ENCODE measurements at regions not wholly inside any gene's neighbourhood (a gene's known extent, or its start where the extent isn't known, plus 50 kb on each side); places are given as distances from the start of the nearest gene placed in this dataset.

- no peak for DNase-seq (ENCODE audit: low read depth)
- no peak for TF ChIP-seq CTCF (IDR thresholded peaks at IDR 0.05; ENCODE audit: control insufficient read depth, insufficient read depth, low read depth, low read length, missing control alignments)
- H3K4me3 ChIP-seq (ENCODE audit: control insufficient read depth, low read depth, low read length): no peak overlapping the region
Measured at GRCh38 chr10:44207160-44207559, 177.7 kb downstream of the CXCL12 start.

GRCh38 chr10:44206127-44206818 lies 178.6 kb downstream of the CXCL12 start:
- H3K4me3 ChIP-seq (ENCODE audit: control insufficient read depth, low read depth, low read length): no peak overlapping the region
- TF ChIP-seq CTCF (IDR thresholded peaks at IDR 0.05; ENCODE audit: control insufficient read depth, insufficient read depth, low read depth, low read length, missing control alignments): no peak
- DNase-seq (ENCODE audit: low read depth): no peak

GRCh38 chr10:44205067-44205466 lies 179.8 kb downstream of the CXCL12 start:
- no peak overlapping the region for H3K4me3 ChIP-seq (ENCODE audit: control insufficient read depth, low read depth, low read length)
- TF ChIP-seq CTCF (IDR thresholded peaks at IDR 0.05; ENCODE audit: control insufficient read depth, insufficient read depth, low read depth, low read length, missing control alignments): no peak
- no peak for DNase-seq (ENCODE audit: low read depth)

- no peak for TF ChIP-seq CTCF (IDR thresholded peaks at IDR 0.05; ENCODE audit: control insufficient read depth, insufficient read depth, low read depth, low read length, missing control alignments)
- H3K4me3 ChIP-seq (ENCODE audit: control insufficient read depth, low read depth, low read length): no peak overlapping the region
- DNase-seq (ENCODE audit: low read depth): no peak
Measured at GRCh38 chr10:44203535-44203934, 181.4 kb downstream of the CXCL12 start.

- TF ChIP-seq CTCF (IDR thresholded peaks at IDR 0.05; ENCODE audit: control insufficient read depth, insufficient read depth, low read depth, low read length, missing control alignments): no peak
- no peak overlapping the region for H3K4me3 ChIP-seq (ENCODE audit: control insufficient read depth, low read depth, low read length)
- no peak for DNase-seq (ENCODE audit: low read depth)
Measured at GRCh38 chr10:44202952-44203351, 181.9 kb downstream of the CXCL12 start.

- DNase-seq (ENCODE audit: low read depth): no peak
- H3K4me3 ChIP-seq (ENCODE audit: control insufficient read depth, low read depth, low read length): no peak overlapping the region
- TF ChIP-seq CTCF (IDR thresholded peaks at IDR 0.05; ENCODE audit: control insufficient read depth, insufficient read depth, low read depth, low read length, missing control alignments): no peak
Measured at GRCh38 chr10:44201656-44202055, 183.2 kb downstream of the CXCL12 start.
